GM12878 (cell line): ENCODE measurements at regions not wholly inside any gene's neighbourhood (a gene's known extent, or its start where the extent isn't known, plus 50 kb on each side); places are given as distances from the start of the nearest gene placed in this dataset.

Experiments
- ATAC-seq: fragments of 200-7000 bp; cut with Tn5 transposase; 3 replicates; pipeline ENCODE4 v1.9.1; 2020; ENCODE audit warnings: mild to moderate bottlenecking, moderate library complexity
- BruUV-seq: library from RNA; stranded (reverse); fragments of 400-500 nt; replicated peaks from 2 replicates; lab custom pipeline; 2021; lab: Mats Ljungman, UMichigan
- CTCF ChIA-PET: fragments of 300-600 bp; sonication (Branson Sonifier 250); formaldehyde crosslinking; extraction: SDS; loops from one replicate; lab custom pipeline; 2021; ENCODE audit warnings: inconsistent platforms; lab: Yijun Ruan, JAX
- POLR2A ChIA-PET: fragments of 350-600 bp; formaldehyde crosslinking; extraction: SDS; loops from one replicate; lab custom pipeline; 2021; ENCODE audit warnings: inconsistent platforms; lab: Charles Lee
- RAD21 ChIA-PET: fragments of 300-600 bp; sonication (Branson Sonifier 250); formaldehyde crosslinking; loops from one replicate; lab custom pipeline; 2023; ENCODE audit warnings: antibody characterized with exemption; ENCODE audit not compliant: unreplicated experiment; lab: Charles Lee
- SMC1A ChIA-PET: fragments of 300-600 bp; sonication (Branson Sonifier 250); formaldehyde crosslinking; loops from one replicate; lab custom pipeline; 2023; ENCODE audit not compliant: unreplicated experiment, uncharacterized antibody; lab: Charles Lee
- DNase-seq: peaks from one replicate; pipeline ENCODE4 v3.0.0-alpha.2; 2011; ENCODE audit warnings: low read depth, low spot score
- FAIRE-seq: peaks from 3 replicates; lab custom pipeline; 2011; peaks lifted over from hg19 to GRCh38; lab: Jason Lieb, UNC
- H2AFZ ChIP-seq: 2 replicates; pipeline ENCODE4 v1.6.0; 2011; ENCODE audit warnings: low read depth, low read length, control low read depth; ENCODE audit not compliant: control insufficient read depth
- H3K27ac ChIP-seq: 2 replicates; pipeline ENCODE4 v1.5.1; 2011; ENCODE audit warnings: control low read depth; ENCODE audit not compliant: control insufficient read depth, insufficient read depth
- H3K27me3 ChIP-seq, 2 experiments: replicated peaks in 1 of 2; 2 replicates each; pipeline versions ENCODE4 v1.6.0 to v1.6.1; 2011; ENCODE audit warnings: low read length in 1 of 2; ENCODE audit not compliant: control insufficient read depth in 2 of 2, insufficient read depth in 2 of 2
- H3K36me3 ChIP-seq, 2 experiments: 2 replicates each; pipeline ENCODE4 v1.5.1; 2011; ENCODE audit warnings: low read length in 1 of 2; ENCODE audit not compliant: control insufficient read depth in 2 of 2, insufficient read depth in 2 of 2
- H3K4me1 ChIP-seq: 2 replicates; pipeline ENCODE4 v1.6.1; 2011; ENCODE audit warnings: mild to moderate bottlenecking, low read length, moderate library complexity, mixed read lengths; ENCODE audit not compliant: control insufficient read depth, insufficient read depth
- H3K4me2 ChIP-seq: 2 replicates; pipeline ENCODE4 v1.6.0; 2011; ENCODE audit warnings: control low read depth; ENCODE audit not compliant: control insufficient read depth, insufficient read depth
- H3K4me3 ChIP-seq: fragments of 200-600 bp; sonication (generic); 2 replicates; pipeline ENCODE4 v1.5.1; 2016
- H3K79me2 ChIP-seq: 2 replicates; pipeline ENCODE4 v1.6.0; 2011; ENCODE audit warnings: low read length; ENCODE audit not compliant: control insufficient read depth, insufficient read depth
- H3K9ac ChIP-seq: 2 replicates; pipeline ENCODE4 v1.8.0; 2011; ENCODE audit warnings: low read length, control low read depth, mixed read lengths; ENCODE audit not compliant: control insufficient read depth, insufficient read depth
- H3K9me3 ChIP-seq: replicated peaks from 3 replicates; pipeline ENCODE4 v1.5.1; 2011; ENCODE audit warnings: mild to moderate bottlenecking, low read length; ENCODE audit not compliant: control insufficient read depth, insufficient read depth
- H4K20me1 ChIP-seq: 2 replicates; pipeline ENCODE4 v1.6.0; 2011; ENCODE audit not compliant: control insufficient read depth, insufficient read depth
- ASH2L ChIP-seq: fragments of 300-600, 200-600 bp; sonication (generic); IDR thresholded peaks from 2 replicates; pipeline ENCODE4 v1.6.1; 2017; ENCODE audit warnings: low read depth, mild to moderate bottlenecking, borderline replicate concordance
- CBFB ChIP-seq: IDR thresholded peaks from 2 replicates; pipeline ENCODE4 v1.6.1; 2016; ENCODE audit warnings: antibody characterized with exemption, low read depth
- EED ChIP-seq: sonication (generic); IDR thresholded peaks from 2 replicates; pipeline ENCODE4 v1.6.1; 2016; ENCODE audit warnings: antibody characterized with exemption, low read depth
- ESRRA ChIP-seq: IDR thresholded peaks from 2 replicates; pipeline ENCODE4 v1.6.1; 2012; ENCODE audit warnings: mild to moderate bottlenecking, low read length, improper control_type of control experiment
- HCFC1 ChIP-seq: fragments of 150-350 bp; IDR thresholded peaks from 2 replicates; pipeline ENCODE4 v1.6.1; 2014; ENCODE audit warnings: low read length
- JUNB ChIP-seq: IDR thresholded peaks from 2 replicates; pipeline ENCODE4 v1.6.1; 2016; ENCODE audit warnings: antibody characterized with exemption, mild to moderate bottlenecking
- MTA2 ChIP-seq: fragments of 450-650 bp; IDR thresholded peaks from 2 replicates; pipeline ENCODE4 v1.6.1; 2016; ENCODE audit warnings: low read depth, mild to moderate bottlenecking, moderate library complexity
- PAX8 ChIP-seq: fragments of 450-650 bp; IDR thresholded peaks from 2 replicates; pipeline ENCODE4 v1.6.1; 2017; ENCODE audit warnings: mild to moderate bottlenecking, moderate library complexity
- POLR2AphosphoS2 ChIP-seq: IDR thresholded peaks from 2 replicates; pipeline ENCODE4 v1.6.1; 2011; ENCODE audit warnings: low read depth, mild to moderate bottlenecking, low read length, improper control_type of control experiment, moderate library complexity
- PRDM15 ChIP-seq: fragments of 450-650 bp; formaldehyde crosslinking; IDR thresholded peaks from 2 replicates; pipeline ENCODE4 v1.4.0; 2020; ENCODE audit warnings: mild to moderate bottlenecking, moderate library complexity
- RAD21 ChIP-seq: IDR thresholded peaks from 2 replicates; pipeline ENCODE4 v1.6.1; 2011; ENCODE audit warnings: mild to moderate bottlenecking, low read depth, low read length, moderate library complexity; ENCODE audit not compliant: insufficient read depth
- RCOR1 ChIP-seq: conservative IDR thresholded peaks from 2 replicates; pipeline ENCODE4 v1.6.1; 2012; ENCODE audit warnings: low read depth, low read length, improper control_type of control experiment
- SRF ChIP-seq, 2 experiments: IDR thresholded peaks; 2 replicates each; pipeline ENCODE4 v1.6.1; 2011; ENCODE audit warnings: low read depth in 2 of 2, low read length in 2 of 2, mild to moderate bottlenecking in 1 of 2, moderate library complexity in 1 of 2
- TAF1 ChIP-seq: IDR thresholded peaks from 2 replicates; pipeline ENCODE4 v1.6.1; 2011; ENCODE audit warnings: mild to moderate bottlenecking, low read depth, low read length, borderline replicate concordance
- ZZZ3 ChIP-seq: IDR thresholded peaks from 2 replicates; pipeline ENCODE4 v1.6.1; 2011; ENCODE audit warnings: low read depth; ENCODE audit not compliant: control insufficient read depth, insufficient read length
- WGBS: methylation state at CpG from one replicate; pipeline ENCODE4 v1.1.6; 2016; ENCODE audit warnings: low lambda C conversion rate; ENCODE audit not compliant: insufficient replicate concordance, insufficient coverage; ENCODE audit errors: missing lambda C conversion rate; 5-methylcytosine and 5-hydroxymethylcytosine counted together
- in situ Hi-C: fragments of 300-500 bp; cut with MboI; formaldehyde crosslinking; loops from 9 replicates; pipeline ENCODE4 v1.14.3; 2018; ENCODE audit warnings: mixed read lengths
- intact Hi-C: fragments of 100-400 bp; cut with micrococcal nuclease; formaldehyde crosslinking; loops from one replicate; pipeline ENCODE4 v1.14.2; 2022; ENCODE audit not compliant: unreplicated experiment

DNA sequence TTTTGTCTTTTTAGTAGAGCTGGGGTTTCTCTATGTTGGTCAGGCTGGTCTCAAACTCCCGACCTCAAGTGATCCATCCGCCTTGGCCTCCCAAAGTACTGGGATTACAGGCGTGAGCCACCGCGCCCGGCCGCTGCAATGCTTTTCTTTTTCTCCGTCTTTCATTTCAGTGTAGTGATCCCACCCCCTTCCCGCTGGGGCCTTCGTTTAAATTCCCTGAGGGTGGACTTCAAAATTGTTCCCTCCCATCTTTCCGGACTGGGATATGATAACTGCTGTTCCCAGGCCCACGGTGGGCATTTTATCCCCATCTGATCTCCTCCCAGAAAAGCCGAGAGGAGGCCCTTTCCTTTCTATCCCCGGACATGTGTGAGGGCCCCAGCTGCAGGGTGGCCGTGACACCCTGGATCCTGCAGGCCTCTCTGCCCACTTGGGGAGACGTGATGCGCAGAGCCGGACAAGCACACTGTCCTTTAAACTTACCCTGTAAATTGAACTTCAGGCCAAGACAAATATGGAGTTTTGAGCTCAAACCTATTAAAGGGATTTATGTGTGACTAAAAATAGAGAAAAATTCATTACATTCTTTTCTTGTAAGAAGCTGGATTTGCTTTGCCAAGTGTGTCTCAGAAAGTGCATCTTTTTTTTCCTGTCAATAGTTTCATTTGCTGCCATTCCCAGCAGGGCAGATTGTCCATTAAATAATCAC lies 54.5 kb upstream of the AFF3 start (continued):
- no peak for TF ChIP-seq SRF (IDR thresholded peaks at IDR 0.05; ENCODE audit: low read depth in 2 of 2, low read length in 2 of 2)
- TF ChIP-seq MTA2: no peak
- no peak for TF ChIP-seq HCFC1
- no peak for TF ChIP-seq JUNB
- TF ChIP-seq ZZZ3: no peak
- no peak for TF ChIP-seq ESRRA

DNA sequence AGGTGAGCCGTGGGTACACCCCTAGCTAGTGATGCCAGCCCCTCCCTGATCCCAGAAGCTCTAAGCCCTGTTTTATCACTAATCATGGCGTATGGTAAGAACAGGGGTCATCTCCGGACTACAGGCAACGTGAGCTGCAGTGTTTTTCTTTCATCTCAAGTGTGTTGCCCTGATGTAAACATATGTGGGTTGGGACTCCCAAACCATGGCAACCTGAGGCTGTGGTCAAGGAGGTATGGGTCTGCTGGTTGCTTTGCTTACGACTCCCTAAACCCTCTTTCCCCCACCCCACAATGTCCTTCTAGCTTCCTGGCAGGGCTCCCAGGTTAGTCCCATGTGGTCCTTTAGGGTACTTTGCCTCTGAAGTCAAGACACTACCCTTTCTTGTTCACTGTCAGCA lies 53.6 kb upstream of the AFF3 start:
- H3K36me3 ChIP-seq: no peaks in the 10 kb centered on the region
- BruUV-seq: no TSS peak
- H3K27ac ChIP-seq: no peak overlapping the region
- H2AFZ ChIP-seq: no peak overlapping the region
- WGBS: 26% methylated on average over 5 of the region's 5 CpGs
- CTCF ChIA-PET: no interaction called here
- intact Hi-C loops: no loop called here
- H3K4me3 ChIP-seq: no peak overlapping the region
- TF ChIP-seq RCOR1 (no peak), PRDM15 (CRISPR knock-in tag) (no peak), RAD21 (no peak), ESRRA (no peak), CBFB (no peak), ASH2L (no peak), TAF1 (no peak), ZZZ3 (no peak), POLR2AphosphoS2 (no peak), EED (no peak), PAX8 (no peak)
- TF ChIP-seq, all 136 proteins: peak for 0
- FAIRE-seq (no peak), ATAC-seq (no peak), DNase-seq (no peak)
- no peak overlapping the region for H3K4me2 ChIP-seq
- ChIA-PET SMC1A (no interaction called here), POLR2A (no interaction called here), RAD21 (no interaction called here)
- in situ Hi-C loops: no loop called here
- no peaks in the 10 kb centered on the region for H3K79me2 ChIP-seq
- no peaks in the 10 kb centered on the region for H3K4me1 ChIP-seq
- H3K27me3 ChIP-seq: peaks cover 0 to 11% of the 10 kb centered on the region in 2 experiments; a peak in 2 of 4 replicates
- H3K9ac ChIP-seq: no peak overlapping the region
- H4K20me1 ChIP-seq: no peaks in the 10 kb centered on the region
- H3K9me3 ChIP-seq: no peaks in the 10 kb centered on the region
